ENCODE measurements at regions not wholly inside any gene's neighbourhood (a gene's known extent, or its start where the extent isn't known, plus 50 kb on each side); places are given as distances from the start of the nearest gene placed in this dataset.
A peak's percentile ranks its signal among the peaks of the same experiment; 100 is the strongest.
"Not testable (repeated sequence)": the region's sequence is repeated elsewhere in the genome, so short reads cannot be mapped to it uniquely, and the experiment has no call there.

DNA sequence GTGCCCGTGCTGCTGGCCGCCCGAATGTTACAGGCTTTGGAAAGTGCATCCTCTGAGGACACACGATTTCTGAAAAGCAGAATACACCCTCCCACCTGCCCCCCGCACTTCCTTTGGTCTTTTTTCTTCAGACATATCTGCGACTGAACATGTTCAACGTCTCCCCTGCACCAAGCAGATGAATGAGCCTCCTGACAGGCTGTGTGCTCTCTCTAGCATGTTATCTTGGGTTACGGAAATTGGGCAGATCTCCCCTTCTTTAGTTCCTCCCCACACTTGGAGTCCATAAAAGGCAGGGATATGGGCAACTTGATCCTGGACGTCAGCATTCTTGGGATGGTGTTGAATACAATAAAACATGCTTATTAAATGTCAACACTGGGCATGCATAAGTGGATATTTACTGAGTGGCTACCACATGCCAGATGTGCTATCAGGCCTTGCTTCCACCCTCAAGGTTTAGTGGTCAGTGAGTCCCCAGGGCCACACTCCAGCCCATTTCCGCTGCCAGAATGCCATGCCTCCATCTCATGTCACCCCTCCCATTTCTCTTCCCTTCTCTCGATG lies 130.4 kb downstream of the TRIM43 start:
- TF ChIP-seq, protein P1, sequence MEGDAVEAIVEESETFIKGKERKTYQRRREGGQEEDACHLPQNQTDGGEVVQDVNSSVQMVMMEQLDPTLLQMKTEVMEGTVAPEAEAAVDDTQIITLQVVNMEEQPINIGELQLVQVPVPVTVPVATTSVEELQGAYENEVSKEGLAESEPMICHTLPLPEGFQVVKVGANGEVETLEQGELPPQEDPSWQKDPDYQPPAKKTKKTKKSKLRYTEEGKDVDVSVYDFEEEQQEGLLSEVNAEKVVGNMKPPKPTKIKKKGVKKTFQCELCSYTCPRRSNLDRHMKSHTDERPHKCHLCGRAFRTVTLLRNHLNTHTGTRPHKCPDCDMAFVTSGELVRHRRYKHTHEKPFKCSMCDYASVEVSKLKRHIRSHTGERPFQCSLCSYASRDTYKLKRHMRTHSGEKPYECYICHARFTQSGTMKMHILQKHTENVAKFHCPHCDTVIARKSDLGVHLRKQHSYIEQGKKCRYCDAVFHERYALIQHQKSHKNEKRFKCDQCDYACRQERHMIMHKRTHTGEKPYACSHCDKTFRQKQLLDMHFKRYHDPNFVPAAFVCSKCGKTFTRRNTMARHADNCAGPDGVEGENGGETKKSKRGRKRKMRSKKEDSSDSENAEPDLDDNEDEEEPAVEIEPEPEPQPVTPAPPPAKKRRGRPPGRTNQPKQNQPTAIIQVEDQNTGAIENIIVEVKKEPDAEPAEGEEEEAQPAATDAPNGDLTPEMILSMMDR (IDR thresholded peaks at IDR 0.05; ENCODE audit: borderline replicate concordance, control extremely low read depth, extremely low read depth, insufficient read depth, missing control alignments): no peak
- DNase-seq (ENCODE audit: low spot score): no peak
- in situ Hi-C loops (cut with MboI; ENCODE audit: low sequenced_read_pairs, unreplicated experiment): no loop called here

DNA sequence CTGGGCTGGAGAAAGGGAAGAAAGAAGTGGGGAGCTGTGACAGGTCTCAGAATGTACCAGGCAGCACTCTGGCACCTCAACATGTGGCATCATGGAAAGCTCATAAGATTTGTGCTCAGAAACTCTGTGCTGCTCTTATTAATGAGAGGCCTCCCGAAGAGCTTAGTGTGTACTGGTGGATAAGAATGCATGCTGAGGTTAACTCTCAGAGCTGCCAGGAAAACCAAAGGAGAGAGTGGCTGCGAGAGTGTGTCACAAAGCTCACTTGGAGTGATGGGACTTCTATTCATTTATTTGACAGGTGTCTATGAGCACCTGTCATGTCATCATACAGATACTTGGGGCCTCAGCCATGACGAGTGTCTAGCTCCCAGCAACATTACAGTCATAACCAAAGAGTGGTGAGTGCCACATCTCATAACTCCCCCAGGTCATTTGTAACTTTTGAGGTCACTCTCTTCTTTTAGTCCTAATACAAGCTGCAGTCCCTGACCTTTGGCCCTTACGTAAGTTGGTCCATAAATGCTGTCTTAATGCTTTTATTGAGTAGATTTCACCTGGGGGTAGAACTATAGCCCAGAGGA lies 131.9 kb downstream of the TRIM43 start:
- DNase-seq (ENCODE audit: low spot score); in situ Hi-C loops (cut with MboI; ENCODE audit: low sequenced_read_pairs, unreplicated experiment): not testable (repeated sequence)

DNA sequence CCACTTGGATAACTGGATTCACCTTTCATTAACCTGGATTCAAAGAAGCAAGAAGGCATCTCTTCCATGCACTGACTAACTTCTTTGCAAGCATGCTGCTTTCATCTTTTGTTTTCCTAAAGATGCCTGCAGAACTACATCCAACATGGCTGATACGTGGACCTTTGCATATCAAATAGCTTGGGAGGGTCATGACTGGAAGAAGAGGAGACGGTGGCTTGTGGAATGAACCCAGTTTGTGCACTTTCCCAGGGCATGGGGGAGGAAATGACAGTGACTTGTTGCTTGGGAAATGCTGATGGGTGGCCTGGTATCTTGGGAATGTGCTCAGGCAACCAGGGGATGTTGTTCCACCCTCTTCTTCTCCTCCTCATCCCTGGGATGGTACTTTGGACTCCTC lies 133.4 kb downstream of the TRIM43 start:
- DNase-seq (ENCODE audit: low spot score); in situ Hi-C loops (cut with MboI; ENCODE audit: low sequenced_read_pairs, unreplicated experiment): not testable (repeated sequence)

DNA sequence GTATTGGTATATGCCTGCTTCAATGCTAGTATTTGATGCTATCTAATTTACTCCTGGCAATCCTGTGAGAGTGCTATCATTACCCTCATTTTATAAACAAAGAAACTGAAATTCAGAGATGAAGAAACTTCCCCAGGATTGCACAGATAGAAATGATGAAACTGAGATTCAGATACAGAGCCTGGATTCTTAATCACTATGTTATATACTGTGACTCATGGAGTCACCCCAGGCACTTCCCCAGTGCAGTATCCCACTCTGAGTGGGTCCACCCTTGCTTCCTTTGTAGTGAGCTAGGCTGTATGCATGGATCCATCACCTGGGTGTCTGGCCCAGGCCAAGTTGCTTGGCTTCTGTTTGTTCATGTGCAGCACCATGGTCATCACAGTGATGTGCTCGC lies 133.9 kb downstream of the TRIM43 start:
- DNase-seq (ENCODE audit: low spot score); in situ Hi-C loops (cut with MboI; ENCODE audit: low sequenced_read_pairs, unreplicated experiment): not testable (repeated sequence)

DNA sequence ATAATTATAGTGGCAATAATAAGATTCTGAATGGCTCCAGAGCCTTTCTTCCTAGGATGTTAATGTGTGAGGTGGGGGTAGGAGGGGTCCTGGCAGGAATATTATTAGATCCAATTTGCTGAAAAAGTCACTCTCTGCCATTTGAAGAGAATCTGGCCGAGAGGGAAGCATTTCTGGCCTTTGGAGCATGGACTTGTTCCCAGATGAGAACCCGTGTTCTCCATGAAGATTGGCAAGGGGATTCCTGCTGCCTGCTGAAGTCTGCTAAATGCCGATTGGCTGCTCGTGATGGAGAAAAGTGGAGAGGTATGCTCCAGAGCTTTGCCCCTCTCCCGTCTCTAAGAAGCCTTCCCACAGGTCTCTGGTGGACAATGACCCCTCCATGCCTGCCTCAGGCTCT lies 135.6 kb downstream of the TRIM43 start:
- DNase-seq (ENCODE audit: low spot score); in situ Hi-C loops (cut with MboI; ENCODE audit: low sequenced_read_pairs, unreplicated experiment): not testable (repeated sequence)

DNA sequence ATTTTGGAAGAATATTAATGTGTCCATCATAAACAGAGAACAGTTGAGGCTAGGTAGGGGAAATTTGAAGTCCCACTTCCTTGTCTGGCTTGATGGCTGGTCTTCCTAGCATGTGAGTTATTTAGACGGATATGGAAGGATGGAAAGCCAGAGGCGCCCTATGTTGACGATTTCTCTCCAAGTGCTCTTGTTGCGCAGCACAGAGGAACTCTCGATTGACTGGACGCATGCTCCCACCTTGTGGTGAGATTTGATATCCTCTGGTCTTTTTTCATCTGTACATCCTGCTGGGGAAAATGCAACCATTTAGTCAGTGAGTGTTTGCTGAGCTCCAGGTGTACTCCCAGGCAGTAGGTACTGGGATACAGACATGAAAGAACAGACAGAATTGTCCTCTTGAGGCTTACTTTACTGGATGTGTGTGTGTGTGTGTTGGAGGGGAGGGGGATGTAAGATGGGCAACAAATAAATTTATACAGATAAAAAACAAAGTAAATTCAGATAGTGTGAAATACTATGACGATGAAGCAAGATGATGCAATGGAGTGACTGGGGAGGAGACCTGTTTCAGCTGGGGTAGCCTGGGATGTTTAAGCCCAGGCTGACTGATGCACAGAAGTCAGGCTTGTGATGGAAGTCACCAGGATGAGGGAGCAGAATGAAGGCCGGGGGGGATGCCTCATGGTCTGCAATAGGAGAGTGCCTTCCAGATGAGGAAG lies 137.2 kb downstream of the TRIM43 start:
- TF ChIP-seq, protein P1 (IDR thresholded peaks at IDR 0.05; ENCODE audit: borderline replicate concordance, control extremely low read depth, extremely low read depth, insufficient read depth, missing control alignments): peak; percentile 50
- in situ Hi-C loops (cut with MboI; ENCODE audit: low sequenced_read_pairs, unreplicated experiment): no loop called here
- peak; percentile 41 for DNase-seq (ENCODE audit: low spot score)

DNA sequence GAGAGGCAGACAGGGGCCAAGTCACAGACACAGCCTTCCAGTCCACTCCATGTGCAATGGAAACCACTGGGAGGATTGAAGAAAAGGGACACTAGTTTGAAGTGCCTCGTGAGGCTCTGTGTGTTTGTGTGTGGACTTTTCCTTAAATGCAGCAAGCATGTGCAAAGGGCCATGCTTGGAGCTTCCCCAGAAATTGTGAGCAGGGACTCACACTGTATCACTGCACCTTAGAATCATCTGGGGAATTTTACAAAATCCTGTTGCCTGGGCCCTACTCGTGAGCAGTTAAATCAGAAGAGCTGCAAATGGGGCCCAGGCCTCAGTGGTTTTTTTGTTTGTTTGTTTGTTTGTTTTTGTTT lies 137.8 kb downstream of the TRIM43 start:
- DNase-seq (ENCODE audit: low spot score): no peak
- TF ChIP-seq, protein P1 (IDR thresholded peaks at IDR 0.05; ENCODE audit: borderline replicate concordance, control extremely low read depth, extremely low read depth, insufficient read depth, missing control alignments): no peak
- in situ Hi-C loops (cut with MboI; ENCODE audit: low sequenced_read_pairs, unreplicated experiment): no loop called here

DNA sequence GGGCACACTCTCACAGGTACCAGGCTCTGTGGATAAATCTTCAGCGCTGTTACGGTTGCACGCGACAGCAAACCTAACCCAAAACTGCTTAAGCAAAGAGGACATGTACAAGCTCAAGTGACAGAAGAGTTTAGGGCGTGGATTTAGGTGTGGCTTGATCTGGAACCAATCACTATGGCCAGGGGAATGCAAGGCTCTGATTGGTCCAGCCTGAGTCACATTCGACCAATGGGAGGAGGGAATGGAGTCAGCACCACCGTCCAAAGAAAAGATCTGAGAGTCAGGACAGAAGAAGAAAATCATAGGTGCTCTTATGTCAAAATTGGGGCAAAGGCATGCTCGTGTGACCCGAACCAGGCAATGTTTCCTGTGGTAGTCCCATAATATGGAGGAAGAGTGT lies 139.0 kb downstream of the TRIM43 start:
- in situ Hi-C loops (cut with MboI; ENCODE audit: low sequenced_read_pairs, unreplicated experiment): no loop called here
- DNase-seq (ENCODE audit: low spot score): no peak
- TF ChIP-seq, protein P1 (IDR thresholded peaks at IDR 0.05; ENCODE audit: borderline replicate concordance, control extremely low read depth, extremely low read depth, insufficient read depth, missing control alignments): no peak
